ENCODE measurements at regions not wholly inside any gene's neighbourhood (a gene's known extent, or its start where the extent isn't known, plus 50 kb on each side); places are given as distances from the start of the nearest gene placed in this dataset.

DNA sequence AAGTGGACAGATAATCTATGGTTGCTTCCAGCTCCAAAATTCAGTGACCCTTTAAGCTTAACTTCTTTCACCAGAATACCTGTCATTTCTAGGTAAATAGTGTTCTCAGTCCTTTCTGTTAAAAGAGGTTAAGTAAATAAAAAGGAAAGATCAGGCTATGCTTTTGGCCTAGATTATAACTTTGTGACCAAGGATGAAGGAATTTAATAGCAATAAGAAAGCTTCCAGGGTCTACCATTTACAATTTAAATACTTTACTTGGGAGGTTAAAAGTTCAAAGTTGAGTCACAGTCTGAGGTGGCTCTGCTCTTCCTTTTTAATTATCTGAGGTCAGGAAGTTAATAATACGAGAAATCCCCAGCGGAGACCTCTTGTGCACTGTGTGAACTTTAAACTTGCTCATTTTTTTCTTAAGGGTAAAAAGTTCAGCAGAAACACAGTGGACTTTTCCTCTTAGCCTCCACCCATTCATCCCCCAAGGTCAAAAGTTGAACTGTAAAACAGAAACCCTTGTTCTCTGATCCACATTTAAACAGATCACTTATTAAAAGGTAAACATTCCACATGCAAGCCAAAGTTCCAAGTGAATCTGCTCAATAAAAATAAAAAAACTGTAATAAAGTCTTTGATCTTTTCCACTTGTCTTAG is 187.1 kb downstream of the NRIP1 start:
- Histone ChIP-seq H3K79me2 (ENCODE audit: control insufficient read depth, insufficient read depth, low read length) (no peaks in the 10 kb centered on the region), H3K9me3 (ENCODE audit: control insufficient read depth, insufficient read depth, low read depth, low read length) (no peaks in the 10 kb centered on the region), H2AFZ (ENCODE audit: low read length) (no peak overlapping the region), H3K27ac (ENCODE audit: insufficient read depth, low read length) (no peak overlapping the region), H3K4me2 (ENCODE audit: extremely low read depth, insufficient read depth, low read length) (peak overlapping the region; percentile 42), H3K9ac (ENCODE audit: insufficient read depth, low read length) (no peak overlapping the region), H4K20me1 (ENCODE audit: control insufficient read depth, extremely low read depth, insufficient read depth, low read length) (no peaks in the 10 kb centered on the region), H3K36me3 (ENCODE audit: control insufficient read depth, insufficient read depth, low read length) (no peaks in the 10 kb centered on the region), H3K27me3 (ENCODE audit: control insufficient read depth, insufficient read depth, low read length) (no peaks in the 10 kb centered on the region), H3K4me3 (replicated peaks in 1 of 4; ENCODE audit: control extremely low read depth in 1 of 4, insufficient read depth in 1 of 4, low read depth in 3 of 4, low read length in 4 of 4) (no peak overlapping the region), H3K4me1 (ENCODE audit: control insufficient read depth, extremely low read depth, insufficient read depth, low read length) (no peaks in the 10 kb centered on the region)
- DNase-seq (ENCODE audit: low read depth in 2 of 2), result peak; percentile 47 to 65
- TF ChIP-seq, protein P1, sequence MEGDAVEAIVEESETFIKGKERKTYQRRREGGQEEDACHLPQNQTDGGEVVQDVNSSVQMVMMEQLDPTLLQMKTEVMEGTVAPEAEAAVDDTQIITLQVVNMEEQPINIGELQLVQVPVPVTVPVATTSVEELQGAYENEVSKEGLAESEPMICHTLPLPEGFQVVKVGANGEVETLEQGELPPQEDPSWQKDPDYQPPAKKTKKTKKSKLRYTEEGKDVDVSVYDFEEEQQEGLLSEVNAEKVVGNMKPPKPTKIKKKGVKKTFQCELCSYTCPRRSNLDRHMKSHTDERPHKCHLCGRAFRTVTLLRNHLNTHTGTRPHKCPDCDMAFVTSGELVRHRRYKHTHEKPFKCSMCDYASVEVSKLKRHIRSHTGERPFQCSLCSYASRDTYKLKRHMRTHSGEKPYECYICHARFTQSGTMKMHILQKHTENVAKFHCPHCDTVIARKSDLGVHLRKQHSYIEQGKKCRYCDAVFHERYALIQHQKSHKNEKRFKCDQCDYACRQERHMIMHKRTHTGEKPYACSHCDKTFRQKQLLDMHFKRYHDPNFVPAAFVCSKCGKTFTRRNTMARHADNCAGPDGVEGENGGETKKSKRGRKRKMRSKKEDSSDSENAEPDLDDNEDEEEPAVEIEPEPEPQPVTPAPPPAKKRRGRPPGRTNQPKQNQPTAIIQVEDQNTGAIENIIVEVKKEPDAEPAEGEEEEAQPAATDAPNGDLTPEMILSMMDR (conservative IDR thresholded peaks at IDR 0.05 in 1 of 2, IDR thresholded peaks at IDR 0.05 in 1 of 2; ENCODE audit: low read depth in 1 of 2, low read length in 2 of 2), result no peak
- TF ChIP-seq EZH2 (IDR thresholded peaks at IDR 0.05; ENCODE audit: low read length, missing control alignments), result no peak

DNA sequence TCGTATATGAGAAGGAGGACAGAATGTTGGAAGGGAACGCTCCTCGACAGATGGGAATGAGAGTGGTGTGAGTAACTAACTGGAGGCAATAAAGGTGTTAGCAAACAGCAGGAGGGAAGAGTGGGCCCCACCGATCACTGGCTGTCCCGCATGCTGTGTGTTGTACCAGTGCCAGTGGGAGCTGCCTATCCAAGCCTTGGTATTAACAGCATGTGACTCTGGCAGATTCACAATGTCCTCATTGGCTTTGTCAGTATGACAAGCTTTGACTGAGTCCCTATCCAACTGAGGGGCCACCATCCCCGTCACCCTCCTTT is 188.3 kb downstream of the NRIP1 start:
- no peak for TF ChIP-seq EZH2 (IDR thresholded peaks at IDR 0.05; ENCODE audit: low read length, missing control alignments)
- TF ChIP-seq, protein P1 (conservative IDR thresholded peaks at IDR 0.05 in 1 of 2, IDR thresholded peaks at IDR 0.05 in 1 of 2; ENCODE audit: low read depth in 1 of 2, low read length in 2 of 2), result no peak
- no peaks in the 10 kb centered on the region for H3K36me3 ChIP-seq (ENCODE audit: control insufficient read depth, insufficient read depth, low read length)
- no peak overlapping the region for H3K9ac ChIP-seq (ENCODE audit: insufficient read depth, low read length)
- no peaks in the 10 kb centered on the region for H4K20me1 ChIP-seq (ENCODE audit: control insufficient read depth, extremely low read depth, insufficient read depth, low read length)
- no peaks in the 10 kb centered on the region for H3K79me2 ChIP-seq (ENCODE audit: control insufficient read depth, insufficient read depth, low read length)
- no peak overlapping the region for H3K4me2 ChIP-seq (ENCODE audit: extremely low read depth, insufficient read depth, low read length)
- no peak overlapping the region for H3K4me3 ChIP-seq (replicated peaks in 1 of 4; ENCODE audit: control extremely low read depth in 1 of 4, insufficient read depth in 1 of 4, low read depth in 3 of 4, low read length in 4 of 4)
- H3K27ac ChIP-seq (ENCODE audit: insufficient read depth, low read length), result no peak overlapping the region
- no peaks in the 10 kb centered on the region for H3K4me1 ChIP-seq (ENCODE audit: control insufficient read depth, extremely low read depth, insufficient read depth, low read length)
- no peak overlapping the region for H2AFZ ChIP-seq (ENCODE audit: low read length)
- H3K27me3 ChIP-seq (ENCODE audit: control insufficient read depth, insufficient read depth, low read length), result no peaks in the 10 kb centered on the region
- no peak for DNase-seq (ENCODE audit: low read depth in 2 of 2)
- no peaks in the 10 kb centered on the region for H3K9me3 ChIP-seq (ENCODE audit: control insufficient read depth, insufficient read depth, low read depth, low read length)

DNA sequence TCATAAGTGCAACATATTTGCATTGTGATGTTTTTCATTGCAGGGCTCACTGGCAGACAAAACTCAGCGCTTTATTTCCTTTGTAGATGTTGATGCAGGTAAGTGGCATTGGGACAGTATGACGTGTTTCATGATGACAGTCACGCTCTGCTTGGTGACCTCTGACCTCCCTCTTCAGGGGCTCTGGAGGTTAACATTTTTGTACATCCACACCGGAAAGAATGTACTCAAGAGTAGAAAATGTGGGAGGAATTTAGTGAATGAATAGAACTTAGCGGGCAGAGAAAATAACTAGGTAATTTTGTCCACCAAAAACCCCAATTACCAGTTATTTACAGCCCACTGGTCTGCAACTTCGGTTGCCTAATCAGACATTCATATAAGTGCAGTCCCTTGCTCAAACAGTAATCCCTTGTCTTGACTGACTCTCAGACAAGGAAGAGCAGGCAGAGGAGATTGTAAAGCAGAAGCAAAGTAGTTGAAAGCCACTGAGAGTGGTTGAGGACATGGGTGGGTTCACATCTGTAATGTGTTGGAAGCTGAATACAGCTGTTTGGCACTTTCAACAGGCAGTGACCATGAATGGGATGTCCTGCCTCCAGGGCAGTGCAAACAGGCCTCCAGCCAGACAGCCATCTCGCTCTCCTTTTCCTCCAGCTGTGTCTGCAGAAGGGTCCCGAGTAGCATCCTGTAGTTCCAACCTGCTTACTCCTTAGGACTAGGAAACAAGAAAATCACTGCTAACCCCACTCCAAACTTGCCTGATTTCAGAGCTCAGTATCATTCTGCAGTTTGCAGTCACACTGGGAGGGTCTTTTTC is 188.9 kb downstream of the NRIP1 start:
- TF ChIP-seq, protein P1 (conservative IDR thresholded peaks at IDR 0.05 in 1 of 2, IDR thresholded peaks at IDR 0.05 in 1 of 2; ENCODE audit: low read depth in 1 of 2, low read length in 2 of 2), result no peak
- no peak for TF ChIP-seq EZH2 (IDR thresholded peaks at IDR 0.05; ENCODE audit: low read length, missing control alignments)
- H3K36me3 ChIP-seq (ENCODE audit: control insufficient read depth, insufficient read depth, low read length), result no peaks in the 10 kb centered on the region
- H3K79me2 ChIP-seq (ENCODE audit: control insufficient read depth, insufficient read depth, low read length), result no peaks in the 10 kb centered on the region
- no peak overlapping the region for H3K9ac ChIP-seq (ENCODE audit: insufficient read depth, low read length)
- no peaks in the 10 kb centered on the region for H3K27me3 ChIP-seq (ENCODE audit: control insufficient read depth, insufficient read depth, low read length)
- no peaks in the 10 kb centered on the region for H3K4me1 ChIP-seq (ENCODE audit: control insufficient read depth, extremely low read depth, insufficient read depth, low read length)
- no peak overlapping the region for H3K4me2 ChIP-seq (ENCODE audit: extremely low read depth, insufficient read depth, low read length)
- peak in 1 of 2 donors; percentile 25 for DNase-seq (ENCODE audit: low read depth in 2 of 2)
- H3K4me3 ChIP-seq (replicated peaks in 1 of 4; ENCODE audit: control extremely low read depth in 1 of 4, insufficient read depth in 1 of 4, low read depth in 3 of 4, low read length in 4 of 4), result no peak overlapping the region
- no peaks in the 10 kb centered on the region for H3K9me3 ChIP-seq (ENCODE audit: control insufficient read depth, insufficient read depth, low read depth, low read length)
- H4K20me1 ChIP-seq (ENCODE audit: control insufficient read depth, extremely low read depth, insufficient read depth, low read length), result no peaks in the 10 kb centered on the region
- no peak overlapping the region for H3K27ac ChIP-seq (ENCODE audit: insufficient read depth, low read length)
- H2AFZ ChIP-seq (ENCODE audit: low read length), result no peak overlapping the region

All from fibroblast of lung (primary cell).